ENCODE measurements at regions not wholly inside any gene's neighbourhood (a gene's known extent, or its start where the extent isn't known, plus 50 kb on each side); places are given as distances from the start of the nearest gene placed in this dataset.

DNA sequence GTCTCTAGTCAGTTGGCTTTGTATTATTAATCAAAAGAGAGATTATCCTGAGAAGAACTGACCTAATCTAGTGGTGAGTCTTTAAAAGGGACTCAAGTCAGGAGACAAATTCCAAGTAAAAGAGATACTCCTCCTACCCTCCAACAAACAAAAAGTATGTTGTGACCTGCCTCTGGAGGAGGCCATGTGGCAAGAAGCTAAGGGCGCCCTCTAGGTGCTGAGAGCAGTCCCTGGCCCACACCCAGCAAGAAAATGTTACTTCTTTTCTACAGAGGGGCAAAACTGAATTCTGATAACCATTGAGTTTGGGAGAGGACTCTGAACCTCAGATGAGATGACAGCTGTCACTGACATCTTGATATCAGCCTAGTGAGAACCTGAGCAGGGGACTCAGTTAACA is 953.6 kb upstream of the AGA start:
- TF ChIP-seq POLR2A (IDR thresholded peaks at IDR 0.05) (no peak), CTCF (IDR thresholded peaks at IDR 0.05) (no peak)
- H3K4me3 ChIP-seq (ENCODE audit: low read depth, poor library complexity, severe bottlenecking), result no peak overlapping the region
- intact Hi-C loops (cut with DNase I; ENCODE audit: low total_unique reads), result no loop called here
- 67 to 80% methylated on average over 1 of the region's 1 CpG for WGBS, 2 donors
- no peak for DNase-seq (ENCODE audit: low spot score in 2 of 2)

DNA sequence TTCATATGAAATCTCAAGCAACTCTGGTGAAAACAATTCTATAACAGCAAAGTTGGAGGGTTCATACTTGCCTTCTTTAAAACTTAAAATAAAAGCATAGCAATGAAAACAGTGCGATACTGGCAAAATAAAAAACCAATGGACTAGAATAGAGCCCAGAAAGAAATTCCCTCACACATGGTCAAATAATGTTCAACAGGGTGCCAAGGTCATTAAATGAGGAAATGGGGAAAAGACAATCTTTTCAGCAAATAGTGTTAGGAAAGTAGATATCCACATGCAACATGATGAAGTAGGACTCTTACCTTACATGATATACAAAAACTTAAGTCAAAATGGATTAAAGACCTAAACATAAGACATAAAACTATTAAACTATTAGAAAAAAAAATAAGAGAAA is 970.2 kb upstream of the AGA start:
- DNase-seq (ENCODE audit: low spot score in 2 of 2), result no peak
- intact Hi-C loops (cut with DNase I; ENCODE audit: low total_unique reads), result no loop called here
- TF ChIP-seq POLR2A (IDR thresholded peaks at IDR 0.05) (no peak), CTCF (IDR thresholded peaks at IDR 0.05) (no peak)
- no peak overlapping the region for H3K4me3 ChIP-seq (ENCODE audit: low read depth, poor library complexity, severe bottlenecking)
- WGBS, 2 donors, result 80 to 85% methylated on average over 1 of the region's 1 CpG

GRCh38 chr4:178414042-178414441 is 971.8 kb upstream of the AGA start:
- WGBS, 2 donors, result 65 to 66% methylated on average over 4 of the region's 4 CpGs
- no peak for DNase-seq (ENCODE audit: low spot score in 2 of 2)
- TF ChIP-seq POLR2A (IDR thresholded peaks at IDR 0.05) (no peak), CTCF (IDR thresholded peaks at IDR 0.05) (no peak)
- intact Hi-C loops (cut with DNase I; ENCODE audit: low total_unique reads), result no loop called here
- no peak overlapping the region for H3K4me3 ChIP-seq (ENCODE audit: low read depth, poor library complexity, severe bottlenecking)

- TF ChIP-seq POLR2A (IDR thresholded peaks at IDR 0.05) (no peak), CTCF (IDR thresholded peaks at IDR 0.05) (no peak)
- intact Hi-C loops (cut with DNase I; ENCODE audit: low total_unique reads), result no loop called here
- H3K4me3 ChIP-seq (ENCODE audit: low read depth, poor library complexity, severe bottlenecking), result no peak overlapping the region
- 91 to 93% methylated on average over 18 of the region's 18 CpGs for WGBS, 2 donors
- no peak for DNase-seq (ENCODE audit: low spot score in 2 of 2)
These were observed 972.7 kb upstream of the AGA start for GRCh38 chr4:178414881-178415446.

GRCh38 chr4:178415925-178416324 is 973.7 kb upstream of the AGA start:
- no peak overlapping the region for H3K4me3 ChIP-seq (ENCODE audit: low read depth, poor library complexity, severe bottlenecking)
- TF ChIP-seq POLR2A (IDR thresholded peaks at IDR 0.05) (no peak), CTCF (IDR thresholded peaks at IDR 0.05) (no peak)
- DNase-seq (ENCODE audit: low spot score in 2 of 2), result no peak
- 96 to 98% methylated on average over 12 to 14 of the region's 14 CpGs for WGBS, 2 donors
- intact Hi-C loops (cut with DNase I; ENCODE audit: low total_unique reads), result no loop called here

- intact Hi-C loops (cut with DNase I; ENCODE audit: low total_unique reads), result no loop called here
- DNase-seq (ENCODE audit: low spot score in 2 of 2), result no peak
- no peak overlapping the region for H3K4me3 ChIP-seq (ENCODE audit: low read depth, poor library complexity, severe bottlenecking)
These were observed 981.1 kb upstream of the AGA start for GRCh38 chr4:178423366-178423765.

More at GRCh38 chr4:178423366-178423765, 981.1 kb upstream of the AGA start:
- TF ChIP-seq POLR2A (IDR thresholded peaks at IDR 0.05) (no peak), CTCF (IDR thresholded peaks at IDR 0.05) (no peak)
- 75 to 77% methylated on average over 2 of the region's 2 CpGs for WGBS, 2 donors
